ENCODE measurements at regions not wholly inside any gene's neighbourhood (a gene's known extent, or its start where the extent isn't known, plus 50 kb on each side); places are given as distances from the start of the nearest gene placed in this dataset.
"Not testable (repeated sequence)": the region's sequence is repeated elsewhere in the genome, so short reads cannot be mapped to it uniquely, and the experiment has no call there.

- ATAC-seq (no peak), DNase-seq (ENCODE audit: low spot score) (no peak)
Observed at GRCh38 chr2:57475391-57475790, 571.2 kb upstream of the VRK2 start.

- ATAC-seq (no peak), DNase-seq (ENCODE audit: low spot score) (no peak)
Observed at GRCh38 chr2:57479981-57480380, 566.6 kb upstream of the VRK2 start.

- no peak for ATAC-seq
- DNase-seq (ENCODE audit: low spot score), result no peak
Observed at GRCh38 chr2:57488061-57488460, 558.5 kb upstream of the VRK2 start.

GRCh38 chr2:57490741-57491140 lies 555.9 kb upstream of the VRK2 start:
- DNase-seq (ENCODE audit: low spot score) (no peak), ATAC-seq (no peak)

- no peak for ATAC-seq
- DNase-seq (ENCODE audit: low spot score), result no peak
Observed at GRCh38 chr2:57491213-57491612, 555.4 kb upstream of the VRK2 start.

- not testable (repeated sequence) for DNase-seq (ENCODE audit: low spot score); ATAC-seq
Observed at GRCh38 chr2:57493966-57494365, 552.6 kb upstream of the VRK2 start.

- peak; percentile 48 for DNase-seq (ENCODE audit: low spot score)
- peak; percentile 98 for ATAC-seq
Observed at GRCh38 chr2:57497489-57498096, 549.0 kb upstream of the VRK2 start.

- ATAC-seq, result no peak
- DNase-seq (ENCODE audit: low spot score), result no peak
Observed at GRCh38 chr2:57504787-57505186, 541.8 kb upstream of the VRK2 start.

GRCh38 chr2:57509189-57509588 lies 537.4 kb upstream of the VRK2 start:
- no peak for ATAC-seq
- no peak for DNase-seq (ENCODE audit: low spot score)

- ATAC-seq (no peak), DNase-seq (ENCODE audit: low spot score) (no peak)
Observed at GRCh38 chr2:57510704-57511103, 535.9 kb upstream of the VRK2 start.

- no peak for DNase-seq (ENCODE audit: low spot score)
- ATAC-seq, result no peak
Observed at GRCh38 chr2:57515366-57515765, 531.2 kb upstream of the VRK2 start.

- ATAC-seq, result peak; percentile 87
- DNase-seq (ENCODE audit: low spot score), result no peak
Observed at GRCh38 chr2:57516698-57517340, 529.8 kb upstream of the VRK2 start.

GRCh38 chr2:57523304-57523703 lies 523.3 kb upstream of the VRK2 start:
- DNase-seq (ENCODE audit: low spot score), result no peak
- no peak for ATAC-seq

GRCh38 chr2:57527685-57528084 lies 518.9 kb upstream of the VRK2 start:
- no peak for DNase-seq (ENCODE audit: low spot score)
- no peak for ATAC-seq

GRCh38 chr2:57528499-57528898 lies 518.1 kb upstream of the VRK2 start:
- DNase-seq (ENCODE audit: low spot score) (no peak), ATAC-seq (no peak)

GRCh38 chr2:57534358-57534757 lies 512.2 kb upstream of the VRK2 start:
- ATAC-seq (no peak), DNase-seq (ENCODE audit: low spot score) (no peak)

GRCh38 chr2:57536535-57537231 lies 509.9 kb upstream of the VRK2 start:
- ATAC-seq (no peak), DNase-seq (ENCODE audit: low spot score) (no peak)

- ATAC-seq (no peak), DNase-seq (ENCODE audit: low spot score) (no peak)
Observed at GRCh38 chr2:57539761-57540160, 506.8 kb upstream of the VRK2 start.

GRCh38 chr2:57542081-57542480 lies 504.5 kb upstream of the VRK2 start:
- ATAC-seq, result no peak

GRCh38 chr2:57543211-57543610 lies 503.4 kb upstream of the VRK2 start:
- ATAC-seq (peak; percentile 72), DNase-seq (ENCODE audit: low spot score) (no peak)

More at GRCh38 chr2:57542081-57542480, 504.5 kb upstream of the VRK2 start:
- DNase-seq (ENCODE audit: low spot score), result no peak

- no peak for ATAC-seq
Observed at GRCh38 chr2:57544624-57545023, 502.0 kb upstream of the VRK2 start.

GRCh38 chr2:57546478-57546877 lies 500.1 kb upstream of the VRK2 start:
- ATAC-seq (no peak), DNase-seq (ENCODE audit: low spot score) (no peak)

More at GRCh38 chr2:57544624-57545023, 502.0 kb upstream of the VRK2 start:
- DNase-seq (ENCODE audit: low spot score), result no peak
